RWPE1 (cell line): ENCODE measurements at regions not wholly inside any gene's neighbourhood (a gene's known extent, or its start where the extent isn't known, plus 50 kb on each side); places are given as distances from the start of the nearest gene placed in this dataset.
A peak's percentile ranks its signal among the peaks of the same experiment; 100 is the strongest.

Experiments used
- CTCF ChIA-PET: fragments of 350-600 bp; sonication (Branson Sonifier 250); formaldehyde crosslinking; extraction: SDS; loops from one replicate; lab custom pipeline; 2021; lab: Yijun Ruan, JAX
- POLR2A ChIA-PET: fragments of 400-600 bp; formaldehyde crosslinking; extraction: SDS; loops from one replicate; lab custom pipeline; 2020; ENCODE audit warnings: antibody characterized with exemption; ENCODE audit not compliant: low non-redundant PET; lab: Yijun Ruan, JAX
- DNase-seq: peaks from one replicate; pipeline ENCODE4 v3.0.0; 2012; ENCODE audit warnings: low spot score
- H3K27ac ChIP-seq: fragments of 450-650 bp; 2 replicates; pipeline ENCODE4 v1.5.1; 2017
- TF ChIP-seq, protein P1 (sequence below): fragments of 450-650 bp; conservative IDR thresholded peaks from 2 replicates; pipeline ENCODE4 v1.5.1; 2017; ENCODE audit warnings: low read depth, mild to moderate bottlenecking

DNA sequence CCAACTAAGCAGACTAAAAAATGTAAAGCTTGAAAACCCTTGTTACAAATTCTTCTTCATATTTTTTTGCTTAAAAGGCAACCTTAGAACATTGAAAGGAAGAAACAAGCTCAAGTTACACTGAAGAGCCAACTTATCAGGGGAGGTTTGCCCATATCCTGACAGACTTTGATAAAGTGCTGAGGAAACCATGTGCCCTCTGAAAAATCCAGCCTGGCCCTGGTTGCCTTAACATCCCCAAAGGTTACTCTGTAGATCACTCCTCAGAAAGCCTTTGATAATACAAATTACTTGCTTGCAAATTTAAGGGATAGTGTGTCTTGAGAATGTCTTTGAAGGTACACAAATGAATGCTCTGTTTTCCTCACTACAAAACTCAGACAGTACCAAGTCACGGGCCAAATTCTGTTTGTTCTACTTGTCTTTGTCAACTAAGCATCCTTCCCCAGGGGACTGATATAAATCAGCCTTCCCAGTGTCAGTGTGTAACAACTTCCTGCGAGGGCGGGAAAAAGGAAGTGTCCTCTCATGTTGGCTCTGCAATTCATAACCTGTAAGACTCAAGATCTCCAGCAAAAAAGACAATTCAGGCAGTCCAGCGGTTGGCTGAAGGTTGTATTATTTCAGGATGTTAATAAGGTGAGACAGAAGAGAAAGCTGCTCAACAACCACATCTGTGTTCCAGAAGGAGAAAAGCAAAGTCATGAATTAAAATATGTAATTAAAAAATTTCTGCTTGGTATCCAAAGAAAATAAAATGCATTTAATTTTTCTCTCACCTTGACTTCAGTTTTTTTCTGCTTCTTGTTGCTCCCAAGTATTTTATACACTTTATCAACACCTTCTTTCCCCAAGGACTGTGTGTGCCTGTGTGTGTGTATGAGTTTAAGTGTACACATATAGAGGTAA, 199.9 kb downstream of the PIK3R1 start:
- TF ChIP-seq, protein P1, sequence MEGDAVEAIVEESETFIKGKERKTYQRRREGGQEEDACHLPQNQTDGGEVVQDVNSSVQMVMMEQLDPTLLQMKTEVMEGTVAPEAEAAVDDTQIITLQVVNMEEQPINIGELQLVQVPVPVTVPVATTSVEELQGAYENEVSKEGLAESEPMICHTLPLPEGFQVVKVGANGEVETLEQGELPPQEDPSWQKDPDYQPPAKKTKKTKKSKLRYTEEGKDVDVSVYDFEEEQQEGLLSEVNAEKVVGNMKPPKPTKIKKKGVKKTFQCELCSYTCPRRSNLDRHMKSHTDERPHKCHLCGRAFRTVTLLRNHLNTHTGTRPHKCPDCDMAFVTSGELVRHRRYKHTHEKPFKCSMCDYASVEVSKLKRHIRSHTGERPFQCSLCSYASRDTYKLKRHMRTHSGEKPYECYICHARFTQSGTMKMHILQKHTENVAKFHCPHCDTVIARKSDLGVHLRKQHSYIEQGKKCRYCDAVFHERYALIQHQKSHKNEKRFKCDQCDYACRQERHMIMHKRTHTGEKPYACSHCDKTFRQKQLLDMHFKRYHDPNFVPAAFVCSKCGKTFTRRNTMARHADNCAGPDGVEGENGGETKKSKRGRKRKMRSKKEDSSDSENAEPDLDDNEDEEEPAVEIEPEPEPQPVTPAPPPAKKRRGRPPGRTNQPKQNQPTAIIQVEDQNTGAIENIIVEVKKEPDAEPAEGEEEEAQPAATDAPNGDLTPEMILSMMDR = no peak
- POLR2A ChIA-PET = no interaction called here
- no peak overlapping the region for H3K27ac ChIP-seq
- DNase-seq = no peak
- CTCF ChIA-PET = interaction anchor here (1.0 kb wide), 1 partner anchor 14 kb away, joined by 3 read pairs; no protein-coding TSS in a partner anchor

DNA sequence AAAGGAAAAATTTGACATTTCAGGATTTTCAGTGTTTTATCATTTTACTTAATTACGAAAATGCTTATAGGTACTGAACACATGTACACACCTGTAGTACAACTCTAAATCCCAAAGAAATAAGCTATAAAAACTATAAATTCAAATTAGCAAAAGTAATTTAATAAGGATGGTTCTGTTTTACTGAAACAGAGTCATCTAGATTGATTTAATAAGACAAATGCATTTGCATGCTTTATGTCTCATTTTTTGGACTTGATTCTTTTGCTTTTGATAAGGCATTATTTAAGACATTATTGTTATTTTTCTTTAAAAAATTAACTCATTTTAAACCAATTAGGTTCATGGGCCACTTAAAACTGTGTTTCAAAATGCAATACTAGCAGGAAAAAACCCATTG, 201.2 kb downstream of the PIK3R1 start:
- ChIA-PET CTCF (no interaction called here), POLR2A (no interaction called here)

DNA sequence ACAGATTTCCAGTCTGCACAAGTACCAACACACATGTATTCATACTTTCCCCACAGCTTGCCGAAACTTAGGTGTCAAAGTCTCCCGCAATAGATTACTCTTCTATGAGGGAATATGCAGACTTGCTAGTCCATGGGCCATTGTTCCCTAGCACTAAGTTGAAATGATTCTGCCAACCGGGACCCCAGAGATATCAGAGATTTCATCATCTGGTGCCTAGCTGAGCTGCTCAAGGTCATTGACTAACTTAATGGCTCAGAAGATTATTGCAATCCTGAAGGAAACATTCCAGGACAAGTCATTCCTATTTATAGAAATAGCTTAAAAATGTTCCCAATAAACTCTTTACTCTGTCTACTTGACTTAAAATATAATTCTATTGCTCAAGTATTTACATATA, 202.6 kb downstream of the PIK3R1 start:
- TF ChIP-seq, protein P1 = no peak
- H3K27ac ChIP-seq = no peak overlapping the region
- POLR2A ChIA-PET = no interaction called here
- DNase-seq = no peak
- CTCF ChIA-PET = no interaction called here

More for the DNA sequence above, 201.2 kb downstream of the PIK3R1 start:
- H3K27ac ChIP-seq = no peak overlapping the region
- TF ChIP-seq, protein P1 = no peak
- DNase-seq = no peak

DNA sequence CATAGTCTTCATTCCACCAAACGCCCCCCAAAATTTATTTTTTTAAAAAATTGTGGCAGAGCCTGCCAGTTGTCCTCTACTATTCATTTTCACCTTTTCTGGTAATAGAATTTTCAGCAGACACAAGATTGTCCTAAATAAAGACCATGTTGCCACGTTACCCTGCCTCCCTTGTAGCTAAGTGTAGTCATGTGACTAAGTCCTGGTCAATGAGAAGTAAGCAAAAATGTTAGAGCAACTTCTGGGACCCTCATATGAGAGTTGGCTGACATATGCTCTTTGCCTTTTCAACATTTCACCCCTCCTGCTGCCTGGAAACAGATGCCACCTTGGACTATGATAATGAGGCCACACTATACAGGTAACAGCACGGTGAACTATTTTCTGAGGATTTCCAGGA, 203.1 kb downstream of the PIK3R1 start:
- no peak overlapping the region for H3K27ac ChIP-seq
- POLR2A ChIA-PET = no interaction called here
- CTCF ChIA-PET = no interaction called here
- TF ChIP-seq, protein P1 = no peak
- no peak for DNase-seq

DNA sequence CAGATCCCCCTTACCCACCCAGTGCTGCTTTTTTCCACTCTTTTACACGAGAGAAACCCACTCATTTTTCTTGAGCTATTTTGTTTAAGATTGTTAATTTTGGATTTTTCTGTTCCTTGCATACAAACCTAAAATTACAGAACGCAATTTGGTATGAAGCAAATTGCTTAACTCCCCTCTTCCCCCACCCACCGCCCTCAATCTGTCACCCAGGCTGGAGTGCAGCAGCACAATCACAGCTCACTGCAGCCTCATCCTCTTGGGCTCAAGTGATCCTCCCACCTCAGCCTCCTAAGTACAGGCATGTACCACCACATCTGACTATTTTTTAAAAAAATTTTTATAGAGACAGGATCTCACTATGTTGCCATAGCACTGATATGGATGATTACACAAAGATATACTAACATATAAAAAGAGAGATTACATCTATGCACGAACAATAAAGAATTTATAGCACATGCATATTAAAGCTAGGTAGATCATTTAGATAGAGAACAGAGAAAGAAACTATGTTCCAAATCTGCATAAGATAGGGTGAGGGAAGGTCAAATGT, 203.6 kb downstream of the PIK3R1 start:
- POLR2A ChIA-PET = interaction anchor here (1.1 kb wide), 1 partner anchor 25 kb away, joined by 3 read pairs; no protein-coding TSS in a partner anchor
- CTCF ChIA-PET = interaction anchor here (0.7 kb wide), 1 partner anchor 14 kb away, joined by 3 read pairs; no protein-coding TSS in a partner anchor
- DNase-seq = no peak
- H3K27ac ChIP-seq = peak overlapping the region; percentile 65
- TF ChIP-seq, protein P1 = no peak

DNA sequence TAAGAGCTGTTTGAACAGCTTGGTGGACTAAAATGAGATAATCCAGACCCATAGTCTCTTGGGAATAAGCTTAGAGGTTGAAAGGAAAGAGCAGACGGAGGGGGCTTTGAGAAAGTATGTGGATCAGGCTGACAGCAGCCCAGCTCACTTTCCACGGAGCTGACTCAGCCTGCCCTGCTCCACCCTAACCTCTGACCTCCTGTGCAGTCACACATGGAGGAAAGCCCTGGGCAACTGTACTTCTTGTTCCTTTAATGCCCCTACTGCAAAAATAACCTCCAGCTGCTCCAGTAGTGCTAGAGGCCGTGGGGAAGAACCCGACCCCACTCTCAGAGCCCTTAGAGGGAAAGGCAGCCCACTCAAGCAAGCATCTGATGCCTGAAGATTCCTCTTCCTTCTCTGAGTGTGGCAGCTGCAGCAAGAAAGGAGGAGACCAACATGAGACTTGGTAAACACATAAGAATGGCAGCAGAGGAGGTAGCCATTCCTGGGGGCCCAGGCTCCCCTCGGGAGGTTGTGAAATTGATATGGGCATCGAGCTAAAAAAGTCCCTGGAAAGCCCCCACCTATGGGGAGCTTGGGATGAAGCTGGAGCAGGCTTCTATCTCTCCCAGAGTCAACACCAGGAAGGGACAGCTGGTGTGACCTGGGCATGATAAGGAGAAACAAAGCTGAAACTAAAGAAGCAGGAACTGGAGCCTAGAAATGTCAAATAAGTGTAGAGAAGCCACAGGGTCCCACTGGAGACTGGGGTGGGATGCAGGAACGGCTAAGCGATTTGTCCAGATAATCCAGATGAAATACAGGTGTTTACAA, 204.3 kb downstream of the PIK3R1 start:
- DNase-seq = peak; percentile 41
- TF ChIP-seq, protein P1 = no peak
- CTCF ChIA-PET = interaction anchor here (0.7 kb wide), 1 partner anchor 15 kb away, joined by 3 read pairs; no protein-coding TSS in a partner anchor
- H3K27ac ChIP-seq = peak overlapping the region; percentile 65
- POLR2A ChIA-PET = interaction anchor here (1.1 kb wide), 1 partner anchor 26 kb away, joined by 3 read pairs; no protein-coding TSS in a partner anchor
